ENCODE measurements at regions not wholly inside any gene's neighbourhood (a gene's known extent, or its start where the extent isn't known, plus 50 kb on each side); places are given as distances from the start of the nearest gene placed in this dataset.
"Not testable (repeated sequence)": the region's sequence is repeated elsewhere in the genome, so short reads cannot be mapped to it uniquely, and the experiment has no call there.

DNA sequence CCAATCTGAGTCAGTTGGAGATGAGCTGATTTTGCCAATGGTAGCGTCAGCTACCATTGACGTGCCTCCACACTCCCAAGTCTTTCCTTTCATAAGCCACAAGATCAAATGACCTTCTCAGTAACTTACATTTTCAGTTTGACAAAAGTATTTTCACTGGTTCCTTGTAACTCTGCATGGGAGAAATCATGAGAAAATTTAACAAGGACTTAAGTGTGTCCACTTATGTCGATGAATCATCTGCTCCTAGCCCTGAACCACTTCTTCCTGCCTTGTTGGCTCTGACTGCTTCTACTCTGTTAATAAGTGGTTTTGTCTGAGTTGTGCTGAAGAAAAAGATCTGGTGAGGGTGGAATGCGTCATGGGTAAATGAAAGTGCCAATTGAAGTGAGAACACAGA is 101.2 kb downstream of the NFKBIZ start:
- DNase-seq: peak; percentile 76

DNA sequence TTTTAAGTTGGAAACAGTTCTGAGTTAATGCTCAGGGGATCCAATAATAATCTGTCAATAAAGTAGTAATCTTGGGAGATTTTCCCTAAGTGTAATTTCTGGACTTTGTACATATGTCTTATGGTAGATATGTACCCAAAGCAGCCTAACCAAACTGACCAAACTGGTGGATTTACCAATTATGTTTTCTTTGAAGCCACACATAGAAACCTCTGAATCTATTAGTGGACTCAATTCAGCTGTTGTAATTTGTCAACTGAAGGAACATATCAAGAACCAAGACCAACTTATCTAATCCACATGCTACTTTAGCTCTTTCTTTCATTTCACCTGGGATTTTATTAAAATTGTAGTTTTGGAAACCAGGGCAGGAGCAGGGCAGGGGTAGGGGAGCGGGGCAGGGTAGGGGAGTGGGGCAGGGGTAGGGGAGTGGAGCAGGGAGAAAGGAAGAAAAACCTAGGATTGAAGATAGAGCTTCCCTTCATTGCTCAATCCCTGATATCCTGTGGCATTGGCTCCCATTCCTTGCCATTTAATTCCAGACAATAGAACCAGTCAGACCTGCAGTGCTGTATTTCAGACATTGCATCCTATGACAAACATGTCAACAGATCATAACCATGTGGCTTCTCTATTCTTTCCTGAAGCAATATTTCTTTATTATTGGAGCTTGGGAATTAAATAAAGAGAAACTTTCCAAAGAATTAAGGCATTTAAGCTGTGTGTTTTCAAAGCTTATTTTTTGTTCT is 101.8 kb downstream of the NFKBIZ start:
- DNase-seq: no peak

DNA sequence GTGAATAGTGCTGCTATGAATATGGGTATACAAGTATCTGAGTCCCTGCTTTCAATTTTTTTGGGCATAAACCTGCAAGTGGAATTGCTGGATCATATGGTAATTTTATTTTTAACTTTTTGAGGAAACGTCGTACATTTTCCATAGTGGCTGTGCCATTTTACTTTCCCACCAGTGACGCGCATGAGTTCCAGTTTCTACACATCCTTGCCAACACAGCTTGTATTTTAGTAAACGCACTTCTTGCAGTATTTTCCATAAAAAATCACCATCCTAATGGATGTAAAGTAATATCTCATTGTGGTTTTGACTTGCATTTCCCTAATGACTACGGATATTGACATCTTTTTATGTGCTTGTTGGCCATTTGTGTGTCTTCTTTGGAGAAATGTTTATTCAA is 105.0 kb downstream of the NFKBIZ start:
- DNase-seq: no peak

DNA sequence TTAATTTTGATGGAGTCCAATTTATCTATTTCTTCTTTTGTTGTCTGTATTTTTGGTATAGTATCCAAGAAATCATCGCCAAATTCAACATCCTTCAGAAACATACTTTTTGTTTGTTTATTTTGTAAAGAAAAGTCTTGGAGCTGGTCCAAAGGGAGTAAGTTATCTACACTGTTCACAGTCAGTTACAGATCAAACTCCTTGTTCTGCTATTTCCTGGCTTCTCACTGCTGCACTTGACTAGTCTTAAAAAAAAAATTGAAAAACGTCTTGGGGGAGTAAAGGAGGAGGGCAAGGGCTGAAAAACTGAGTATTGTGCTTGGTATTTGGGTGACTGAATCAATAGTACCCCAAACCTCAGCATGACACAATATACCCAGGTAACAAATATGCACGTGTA is 105.6 kb downstream of the NFKBIZ start:
- no peak for DNase-seq

DNA sequence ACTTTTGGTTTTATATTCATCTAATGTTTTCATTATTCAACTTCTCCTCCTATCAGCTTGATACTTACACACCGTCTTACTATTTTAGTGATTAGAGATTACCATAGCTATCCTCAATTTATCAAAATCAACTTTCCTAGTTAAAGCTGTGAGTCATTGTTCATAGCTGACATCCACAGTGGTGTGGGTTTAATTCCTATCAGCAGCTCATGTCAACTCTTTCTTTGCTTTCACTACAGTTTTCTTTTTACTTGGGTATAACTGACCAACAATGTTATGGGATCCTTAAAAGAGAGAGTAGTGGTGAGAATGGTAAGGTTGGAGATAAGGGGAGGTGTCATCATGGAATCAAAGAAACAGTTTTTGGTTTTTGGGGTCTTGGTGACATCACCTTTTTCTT is 112.7 kb downstream of the NFKBIZ start:
- peak; percentile 24 for DNase-seq

DNA sequence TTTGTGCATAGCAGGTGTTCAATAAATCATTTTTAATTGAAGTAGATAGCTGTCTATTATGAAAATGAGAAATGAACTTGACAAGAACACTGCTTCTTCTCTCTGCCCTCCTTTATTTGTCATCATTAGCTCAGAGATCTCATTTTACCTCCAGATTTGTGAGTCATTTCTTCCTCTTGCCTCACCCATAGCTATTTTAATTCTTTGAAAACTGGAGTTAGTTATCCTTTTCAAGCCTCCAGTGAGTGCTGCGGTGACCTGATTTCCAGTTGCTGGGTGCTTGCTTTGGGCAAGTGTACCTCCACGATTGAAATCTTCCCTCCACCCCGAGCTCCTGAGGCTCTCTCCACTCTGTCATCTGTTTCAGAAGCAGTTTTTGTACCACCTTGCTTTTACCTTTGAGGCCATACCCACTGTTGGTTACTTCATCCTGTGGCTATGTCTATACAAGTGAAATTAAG is 114.6 kb downstream of the NFKBIZ start:
- peak; percentile 27 for DNase-seq

DNA sequence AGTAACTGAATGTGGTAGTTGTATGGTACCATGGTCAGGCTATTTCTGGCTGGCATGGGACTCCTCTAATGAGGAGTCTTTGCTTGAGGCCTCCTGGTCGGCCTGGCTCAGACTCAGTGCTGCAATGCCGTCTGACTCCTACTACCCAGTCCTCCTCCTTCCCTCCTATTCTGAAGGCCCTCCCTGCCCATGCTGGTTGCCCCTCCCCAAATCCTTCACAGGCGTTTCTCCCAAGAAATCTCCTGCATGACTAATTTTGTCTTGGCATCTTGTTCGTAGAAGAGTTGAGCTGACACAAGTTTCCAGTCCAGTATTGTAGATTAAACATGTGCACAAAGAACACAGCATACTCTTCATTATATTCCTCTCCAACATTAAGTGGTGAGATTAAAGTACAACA is 115.5 kb downstream of the NFKBIZ start:
- no peak for DNase-seq

DNA sequence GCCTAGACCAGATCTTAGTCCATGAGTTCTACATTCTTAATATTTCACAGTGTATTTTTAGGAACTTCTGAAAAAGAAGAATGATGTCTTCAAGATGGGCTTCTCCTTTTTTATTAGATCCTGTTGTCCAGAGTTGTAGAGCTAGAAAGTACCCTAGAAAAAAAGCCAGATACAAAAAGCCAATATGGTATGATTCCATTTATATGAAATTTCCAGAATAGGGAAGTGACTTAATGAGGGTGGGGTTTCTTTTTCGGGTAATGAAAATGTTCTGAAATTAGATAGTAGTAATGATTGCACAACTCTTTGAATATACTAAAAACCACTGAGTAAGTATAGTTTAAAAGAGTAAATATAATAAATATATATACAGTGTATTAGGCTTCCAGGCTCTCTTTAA is 116.9 kb downstream of the NFKBIZ start:
- DNase-seq: no peak

DNA sequence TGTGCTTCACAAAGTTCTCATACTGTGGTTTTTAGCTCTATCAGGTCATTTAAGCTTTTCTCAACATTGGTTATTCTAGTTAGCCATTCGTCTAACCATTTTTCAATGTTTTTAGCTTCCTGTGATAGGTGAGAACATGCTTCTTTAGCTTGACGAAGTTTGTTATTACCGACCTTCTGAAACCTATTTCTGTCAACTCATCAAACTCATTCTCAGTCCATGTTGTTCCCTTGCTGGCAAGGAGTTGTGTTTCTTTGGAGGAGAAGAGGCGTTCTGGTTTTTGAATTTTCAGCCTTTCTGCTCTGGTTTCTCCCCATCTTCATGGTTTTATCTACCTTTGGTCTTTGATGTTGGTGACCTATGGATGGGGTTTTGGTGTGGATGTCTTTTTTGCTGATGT is 120.9 kb downstream of the NFKBIZ start:
- no peak for DNase-seq

DNA sequence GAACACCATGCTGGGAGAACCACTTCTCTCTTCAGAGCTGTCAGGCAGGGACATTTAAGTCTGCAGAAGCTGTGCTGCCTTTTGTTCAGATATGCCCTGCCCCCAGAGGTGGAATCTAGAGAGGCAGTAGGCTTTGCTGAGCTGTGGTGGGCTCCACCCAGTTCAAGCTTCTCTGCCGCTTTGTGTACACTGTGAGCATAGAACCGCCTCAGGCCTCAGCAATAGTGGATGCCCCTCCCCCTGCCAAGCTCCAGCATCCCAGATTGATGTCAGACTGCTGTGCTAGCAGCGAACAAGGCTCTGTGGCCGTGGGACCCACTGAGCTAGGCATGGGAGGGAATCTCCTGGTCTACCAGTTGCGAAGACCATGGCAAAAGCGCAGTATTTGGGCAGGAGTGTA is 121.6 kb downstream of the NFKBIZ start:
- no peak for DNase-seq

DNA sequence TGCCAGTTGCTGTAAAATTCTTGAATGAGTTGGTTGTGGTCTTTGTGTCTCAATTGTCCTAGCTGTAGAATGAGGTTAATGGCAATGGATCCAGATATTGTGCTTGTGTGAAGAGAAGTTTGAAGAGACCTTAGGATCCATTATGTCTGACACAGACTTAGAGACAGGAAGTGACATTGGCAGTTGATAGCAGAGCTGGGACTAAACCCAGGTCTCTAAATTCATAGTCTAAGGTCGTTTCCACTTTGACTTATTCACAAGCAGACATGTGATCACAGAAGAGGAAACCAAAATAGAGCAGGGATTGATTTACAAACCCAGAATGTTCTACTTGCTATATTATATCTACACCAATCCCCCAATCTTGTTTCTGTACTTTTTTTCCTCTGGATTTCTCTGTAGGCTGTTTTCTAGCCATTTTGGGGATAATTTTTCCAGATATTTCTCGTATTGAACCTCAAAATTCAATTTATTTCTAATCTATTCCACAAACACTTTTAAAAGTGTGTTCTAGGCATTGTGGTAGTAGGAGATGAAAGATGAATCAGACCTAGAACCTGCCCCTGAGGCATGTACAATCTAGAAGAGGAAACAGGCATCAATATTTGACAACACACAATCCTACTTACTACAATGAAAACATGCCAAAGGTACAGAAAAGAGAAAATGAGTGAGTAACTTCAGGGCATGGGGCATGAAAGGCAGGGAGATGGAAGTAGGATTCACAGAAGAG is 123.3 kb downstream of the NFKBIZ start:
- DNase-seq: no peak

DNA sequence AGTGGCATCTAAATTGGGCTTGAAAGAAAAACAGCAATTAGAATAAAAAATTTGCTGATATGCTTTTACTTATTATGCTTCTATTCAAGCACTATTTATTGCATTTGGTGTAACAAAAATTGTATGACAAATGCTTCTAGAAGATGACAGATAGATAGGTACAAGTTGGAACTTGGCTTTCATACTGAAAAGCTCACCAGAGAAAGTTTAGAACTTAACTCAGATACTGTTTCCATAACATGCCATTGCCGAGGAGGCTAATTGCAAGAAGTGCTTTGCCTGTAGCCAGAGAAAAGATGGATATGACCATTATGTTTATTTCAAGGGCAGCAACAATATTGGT is 123.8 kb downstream of the NFKBIZ start:
- DNase-seq: no peak

DNA sequence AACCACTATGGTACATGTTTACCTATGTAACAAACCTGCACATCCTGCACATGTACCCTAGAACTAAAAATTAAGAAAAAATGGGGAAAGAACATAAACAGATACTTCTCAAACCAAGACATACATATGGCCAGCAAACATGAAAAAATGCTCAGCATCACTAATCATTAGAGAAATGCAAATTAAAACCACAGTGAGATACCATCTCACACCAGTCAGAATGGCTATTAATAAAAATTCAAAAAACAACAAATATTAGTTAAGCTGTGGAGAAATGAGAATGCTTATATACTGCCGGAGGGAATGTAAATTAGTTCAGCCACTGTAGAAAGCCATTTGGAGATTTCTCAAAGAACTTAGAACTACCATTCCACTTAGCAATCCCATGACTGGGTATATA is 126.1 kb downstream of the NFKBIZ start:
- not testable (repeated sequence) for DNase-seq

DNA sequence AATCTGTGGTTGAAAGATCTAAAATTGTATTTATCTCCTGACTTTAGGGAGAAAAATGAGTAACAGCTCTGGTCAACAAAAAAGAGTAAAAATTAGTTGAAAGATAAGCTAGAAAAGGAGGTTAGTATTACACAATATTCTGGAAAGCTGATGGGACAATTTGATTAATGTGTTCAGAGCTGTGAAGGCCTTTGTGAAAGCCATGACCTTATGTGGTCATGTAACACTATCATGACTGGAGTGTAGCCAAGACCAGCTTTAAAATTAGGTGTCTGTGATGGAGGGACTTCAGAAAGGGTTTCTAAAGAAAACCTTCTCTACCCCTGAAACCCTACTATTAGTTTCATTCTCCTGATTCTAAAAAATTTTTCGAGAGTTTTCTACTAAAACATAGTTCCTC is 127.2 kb downstream of the NFKBIZ start:
- peak; percentile 15 for DNase-seq

DNA sequence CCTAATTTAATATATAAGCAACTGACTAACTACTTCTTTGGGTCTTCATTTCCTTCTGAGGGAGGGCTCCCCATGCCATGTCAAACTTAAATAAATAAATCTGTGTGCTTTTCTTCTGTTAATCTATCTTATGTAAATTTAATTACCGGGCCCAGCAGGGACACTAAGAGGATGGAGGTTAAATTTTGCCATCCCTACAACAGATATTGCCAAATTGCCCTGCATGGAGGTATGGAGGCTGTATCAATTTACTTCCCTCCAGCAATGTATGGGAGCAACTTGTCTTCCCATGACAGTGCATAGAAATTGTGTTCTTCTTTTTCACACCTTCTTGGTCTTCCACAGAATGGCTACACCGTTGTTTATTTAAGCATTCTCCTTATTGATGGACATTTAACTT is 129.0 kb downstream of the NFKBIZ start:
- DNase-seq: no peak

DNA sequence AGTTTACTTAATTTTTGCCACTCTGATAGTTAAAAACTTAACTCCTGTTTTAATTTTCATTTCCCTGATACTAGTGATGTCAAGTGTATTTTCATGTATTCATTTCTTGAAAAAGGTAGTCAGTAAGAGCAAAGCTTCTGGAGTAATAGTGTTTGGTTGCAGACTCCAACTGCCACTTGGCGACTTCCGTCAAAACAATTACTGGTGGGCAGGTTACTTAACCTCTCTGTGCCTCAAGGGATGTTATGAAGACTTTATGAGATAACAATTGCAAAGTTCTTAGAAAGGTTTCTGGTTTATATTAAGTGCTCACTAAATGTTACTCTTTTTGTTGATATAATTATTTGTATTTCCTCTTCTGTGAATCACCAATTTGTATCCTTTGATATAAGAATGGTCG is 129.7 kb downstream of the NFKBIZ start:
- DNase-seq: no peak

DNA sequence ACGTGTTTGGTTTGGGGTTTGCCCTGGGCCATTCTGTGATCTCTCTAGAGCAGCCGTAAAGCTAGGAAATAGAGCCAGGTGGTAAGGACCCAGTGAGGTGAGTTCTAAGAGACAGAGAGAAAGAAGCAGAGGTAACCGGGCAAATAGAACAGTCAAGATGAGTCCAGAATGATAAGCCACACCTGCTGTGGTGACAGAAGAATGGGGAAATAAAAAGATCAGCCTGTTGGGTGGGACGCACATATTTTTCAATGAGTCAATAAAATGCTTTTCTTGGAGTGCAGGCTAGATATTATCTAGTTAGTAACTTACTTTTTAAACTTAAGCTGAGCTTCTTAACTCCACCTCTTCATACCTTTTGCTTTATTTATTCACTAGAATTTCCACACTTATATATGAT is 135.0 kb downstream of the NFKBIZ start:
- DNase-seq: no peak

DNA sequence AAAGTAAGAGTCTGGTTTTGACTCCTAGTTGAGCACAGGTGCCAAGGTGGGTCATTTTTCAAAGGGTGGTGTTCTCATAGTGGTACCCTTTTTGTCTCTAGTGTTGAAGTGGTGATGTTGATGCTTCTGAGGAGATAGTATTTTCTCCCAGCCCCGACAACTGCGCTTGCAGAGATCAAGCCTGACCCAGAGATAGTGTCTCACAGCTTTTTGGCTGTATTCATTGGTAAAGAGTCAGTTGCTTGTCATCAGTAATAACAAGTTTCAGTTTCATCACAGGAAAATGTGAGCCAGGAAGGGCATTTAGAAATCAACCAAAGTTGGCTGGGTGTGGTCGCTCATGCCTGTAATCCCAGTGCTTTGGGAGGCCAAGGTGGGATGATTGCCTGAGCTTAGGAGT is 139.3 kb downstream of the NFKBIZ start:
- DNase-seq: no peak

DNA sequence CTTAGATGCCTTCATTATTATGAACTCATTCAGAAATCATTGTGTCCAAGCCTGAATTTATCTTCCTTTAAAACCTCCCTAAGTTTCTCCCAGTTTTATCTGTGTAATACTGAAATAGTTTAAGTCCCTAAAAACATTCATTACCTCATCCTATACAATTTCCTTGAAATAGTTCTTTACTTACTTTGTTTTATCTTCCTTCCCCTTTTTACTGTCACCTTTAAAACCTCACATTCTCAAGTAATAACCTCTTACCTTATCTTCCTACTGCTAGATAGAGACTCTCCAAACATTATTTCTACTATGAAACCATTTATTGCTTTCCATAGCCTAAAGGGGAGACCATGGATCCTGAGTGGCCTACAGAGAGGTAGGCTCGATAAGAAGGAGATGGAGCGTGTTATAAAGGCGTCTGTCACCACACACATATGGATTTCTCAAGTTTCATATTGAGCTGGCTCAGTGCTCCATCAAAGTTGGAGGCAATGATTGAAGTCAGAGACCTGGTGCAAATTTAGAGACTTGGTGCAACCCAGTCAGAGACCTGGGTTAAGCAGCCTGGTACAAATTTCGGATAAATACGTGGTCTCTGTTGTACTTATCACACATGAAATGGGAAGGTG is 140.4 kb downstream of the NFKBIZ start:
- DNase-seq: no peak

DNA sequence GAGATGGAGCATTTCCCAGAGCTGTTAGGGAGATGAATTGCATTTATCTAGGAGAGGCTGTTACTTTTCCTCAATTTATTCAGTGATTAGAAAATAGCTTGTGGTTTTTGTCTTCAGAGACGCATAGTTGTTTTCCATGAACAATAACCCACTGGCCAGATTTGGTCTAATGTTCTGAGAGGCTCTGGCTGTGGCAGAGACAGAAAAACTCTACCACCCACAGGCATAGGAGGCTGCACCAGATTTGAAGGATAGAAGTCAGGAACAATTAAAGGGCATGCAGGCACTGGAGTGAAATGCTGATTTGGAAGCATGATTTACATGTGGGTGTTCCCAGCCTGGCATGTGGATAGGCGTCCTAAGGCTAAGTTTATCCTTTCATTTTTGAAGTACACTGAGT is 143.5 kb downstream of the NFKBIZ start:
- DNase-seq: no peak

DNA sequence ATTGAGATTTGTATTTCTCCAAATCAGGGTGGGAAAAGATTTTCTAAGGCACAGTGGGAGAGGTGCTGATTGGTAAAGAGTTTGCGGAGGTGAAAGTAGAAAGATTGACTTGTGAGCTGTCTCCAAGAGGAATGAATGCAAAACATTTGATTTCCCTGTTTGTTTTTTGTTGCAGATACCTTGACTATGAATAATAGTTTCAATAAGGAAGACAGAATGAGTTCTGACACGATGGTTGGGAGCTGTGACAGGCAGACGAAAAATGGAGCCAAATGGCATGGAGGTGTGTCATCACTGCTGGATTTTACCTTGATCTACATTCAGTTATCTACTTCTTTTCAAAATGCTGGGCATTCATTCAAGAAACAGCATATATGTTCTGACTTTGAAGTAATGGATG is 145.1 kb downstream of the NFKBIZ start:
- no peak for DNase-seq

DNA sequence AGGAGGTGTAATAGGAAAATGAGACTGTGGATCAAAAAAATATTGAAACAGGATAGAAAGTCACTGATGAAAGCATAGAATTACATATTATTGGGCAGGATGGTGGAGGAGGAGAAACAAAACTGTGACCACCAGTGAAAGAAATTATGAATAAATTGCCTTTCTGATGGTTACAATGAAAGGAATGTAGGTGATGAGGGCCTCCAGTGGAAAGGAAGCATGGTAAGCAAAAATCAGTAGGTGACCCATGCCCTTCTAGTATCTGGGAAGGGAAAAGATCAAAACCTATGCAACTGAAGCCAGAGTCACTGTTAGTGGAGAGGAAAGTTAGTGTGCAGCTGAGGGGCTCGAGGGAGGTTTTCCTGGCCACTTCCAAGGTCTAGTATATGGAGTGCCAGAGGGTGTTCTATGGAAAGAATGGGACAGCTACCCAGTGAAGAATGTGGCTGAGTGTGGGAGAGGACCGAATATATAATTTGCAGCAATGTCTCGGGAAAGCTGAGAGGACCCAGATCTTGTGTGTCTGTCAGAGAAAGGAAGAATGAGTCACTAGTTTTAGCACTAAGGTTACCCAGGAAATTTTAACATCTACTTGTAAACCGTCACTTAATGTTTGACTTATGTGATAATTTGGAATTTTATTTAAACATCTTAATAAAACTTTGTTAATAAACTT is 146.2 kb downstream of the NFKBIZ start:
- DNase-seq: peak; percentile 48

DNA sequence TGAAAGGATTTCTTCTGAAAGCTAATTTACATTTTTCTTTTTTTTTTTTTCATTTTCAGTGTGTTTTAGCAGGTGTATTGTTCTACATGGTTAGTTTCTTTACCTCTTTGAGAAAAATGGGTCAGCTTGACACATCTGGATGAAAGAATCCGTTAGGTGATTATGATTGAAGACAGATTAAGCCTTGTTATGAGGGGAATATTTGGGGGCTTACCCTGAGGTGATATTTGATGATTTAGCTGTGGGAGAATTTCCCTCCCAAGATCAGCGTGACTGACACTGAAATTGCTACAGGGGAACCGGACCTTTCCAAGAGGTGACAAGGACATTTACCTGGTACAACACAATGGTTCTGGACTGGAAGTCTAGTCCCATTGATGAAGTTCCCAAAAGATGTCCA is 147.5 kb downstream of the NFKBIZ start:
- no peak for DNase-seq

Measured in fibroblast of skin of scalp (primary cell).